22Rv1 (cell line): ENCODE measurements at regions not wholly inside any gene's neighbourhood (a gene's known extent, or its start where the extent isn't known, plus 50 kb on each side); places are given as distances from the start of the nearest gene placed in this dataset.

Source experiments
- CTCF ChIP-seq: fragments of 450-650 bp; IDR thresholded peaks from 2 replicates; pipeline ENCODE4 v1.5.1; 2017; ENCODE audit warnings: mild to moderate bottlenecking
- ZFX ChIP-seq: fragments of 450-650 bp; IDR thresholded peaks from 2 replicates; pipeline ENCODE4 v1.6.1; 2017; ENCODE audit warnings: antibody characterized with exemption, borderline replicate concordance

GRCh38 chr2:52477166-52477565 is 1290.4 kb upstream of the CHAC2 start:
- no peak for TF ChIP-seq CTCF
- TF ChIP-seq ZFX, result no peak
